Fibroblast of skin of abdomen (primary cell): ENCODE measurements at regions not wholly inside any gene's neighbourhood (a gene's known extent, or its start where the extent isn't known, plus 50 kb on each side); places are given as distances from the start of the nearest gene placed in this dataset.
"Not testable (repeated sequence)": the region's sequence is repeated elsewhere in the genome, so short reads cannot be mapped to it uniquely, and the experiment has no call there.

Source experiments
- DNase-seq: peaks from one replicate; pipeline ENCODE4 v3.0.0-alpha.2; 2013

- no peak for DNase-seq
These were observed 591.4 kb upstream of the CDH11 start for GRCh38 chr16:65713181-65713808.

GRCh38 chr16:65710107-65710506, 588.2 kb upstream of the CDH11 start:
- DNase-seq: no peak

DNA sequence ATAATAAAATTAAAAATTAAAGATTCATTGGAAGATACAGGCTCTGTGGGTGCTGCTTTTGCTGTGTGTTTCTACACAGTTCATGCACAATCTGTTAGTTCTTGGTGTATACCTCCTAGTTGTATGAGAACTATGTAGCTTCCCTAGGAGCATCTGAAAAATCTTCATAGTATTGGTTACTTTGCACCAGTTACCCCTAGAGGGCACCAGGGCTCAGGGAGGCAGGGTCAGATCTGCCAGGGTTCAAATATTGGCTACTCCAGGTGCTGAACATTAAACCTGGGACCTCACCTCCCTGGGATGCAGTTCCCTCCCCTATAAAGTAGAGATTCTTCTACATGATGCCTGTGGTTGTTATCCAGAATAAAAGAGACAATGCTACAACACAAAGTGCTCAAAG, 583.0 kb upstream of the CDH11 start:
- DNase-seq: no peak

DNA sequence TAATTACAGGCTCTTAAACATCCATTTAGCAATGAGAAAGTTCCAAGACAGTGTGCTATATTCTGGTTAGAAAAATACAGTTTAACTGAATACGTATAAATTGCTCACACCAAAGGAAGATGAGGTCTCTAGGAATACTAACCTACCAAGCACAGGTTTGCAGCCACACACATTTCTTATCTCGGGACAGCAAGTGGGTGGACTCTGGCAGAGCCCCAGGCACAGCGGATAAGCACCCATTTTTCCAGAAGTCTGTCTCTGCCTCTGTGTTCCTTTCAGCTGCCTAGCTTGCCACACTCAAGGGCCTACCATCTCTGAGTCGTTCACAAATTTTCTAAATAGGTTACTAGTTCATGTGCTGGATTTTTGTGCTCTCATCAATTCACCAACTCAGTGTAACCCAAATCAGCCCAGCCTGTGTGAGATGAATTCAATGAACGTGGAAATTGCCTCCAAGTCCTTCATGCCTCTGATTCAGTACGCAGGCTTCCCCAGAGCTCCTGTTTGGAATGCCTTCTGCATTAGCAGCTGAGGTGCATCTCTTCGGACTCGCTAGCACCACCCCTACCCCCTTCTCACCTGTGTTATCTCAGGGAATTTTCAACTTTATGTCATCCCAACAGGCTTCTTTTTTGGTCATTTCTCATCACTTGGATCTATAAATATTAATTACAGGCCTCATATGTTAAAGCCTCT, 581.0 kb upstream of the CDH11 start:
- no peak for DNase-seq

- peak; percentile 37 for DNase-seq
These were observed 578.7 kb upstream of the CDH11 start for GRCh38 chr16:65700596-65700995.

DNA sequence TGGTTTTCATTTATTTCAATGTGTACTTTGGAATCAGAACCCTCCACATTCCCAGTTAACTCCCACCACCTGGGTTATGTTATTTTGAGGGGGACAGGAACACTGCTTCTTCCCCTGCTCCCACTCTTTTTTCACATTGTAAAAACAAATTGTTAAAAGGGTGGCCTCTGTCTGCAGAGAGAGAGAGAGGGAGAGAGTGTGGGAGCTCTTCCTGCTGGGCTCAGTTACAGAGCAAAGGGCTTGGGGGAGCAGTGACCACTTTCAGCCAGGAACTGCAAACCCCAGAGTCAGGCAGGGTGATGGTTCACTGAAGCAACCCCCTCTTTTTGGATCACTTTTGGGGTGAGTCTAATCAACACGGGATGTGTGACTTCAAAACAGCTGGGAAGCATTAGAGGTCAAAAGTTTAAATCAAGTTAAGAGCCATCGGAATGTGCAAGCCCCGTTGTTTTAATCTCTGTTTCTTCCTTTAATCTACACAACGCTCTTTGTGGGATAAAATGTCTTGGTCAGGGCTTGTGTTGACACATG, 577.0 kb upstream of the CDH11 start:
- DNase-seq: peak; percentile 70

- DNase-seq: no peak
These were observed 575.7 kb upstream of the CDH11 start for GRCh38 chr16:65697521-65697920.

GRCh38 chr16:65697065-65697464, 575.2 kb upstream of the CDH11 start:
- DNase-seq: peak; percentile 40

DNA sequence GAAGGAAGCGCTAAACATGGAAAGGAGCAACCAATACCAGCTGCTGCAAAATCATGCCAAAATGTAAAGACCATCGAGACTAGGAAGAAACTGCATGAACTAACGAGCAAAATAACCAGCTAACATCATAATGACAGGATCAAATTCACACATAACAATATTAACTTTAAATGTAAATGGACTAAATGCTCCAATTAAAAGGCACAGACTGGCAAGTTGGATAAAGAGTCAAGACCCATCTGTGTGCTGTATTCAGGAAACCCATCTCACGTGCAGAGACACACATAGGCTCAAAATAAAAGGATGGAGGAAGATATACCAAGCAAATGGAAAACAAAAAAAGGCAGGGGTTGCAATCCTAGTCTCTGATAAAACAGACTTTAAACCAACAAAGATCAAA, 570.0 kb upstream of the CDH11 start:
- not testable (repeated sequence) for DNase-seq

DNA sequence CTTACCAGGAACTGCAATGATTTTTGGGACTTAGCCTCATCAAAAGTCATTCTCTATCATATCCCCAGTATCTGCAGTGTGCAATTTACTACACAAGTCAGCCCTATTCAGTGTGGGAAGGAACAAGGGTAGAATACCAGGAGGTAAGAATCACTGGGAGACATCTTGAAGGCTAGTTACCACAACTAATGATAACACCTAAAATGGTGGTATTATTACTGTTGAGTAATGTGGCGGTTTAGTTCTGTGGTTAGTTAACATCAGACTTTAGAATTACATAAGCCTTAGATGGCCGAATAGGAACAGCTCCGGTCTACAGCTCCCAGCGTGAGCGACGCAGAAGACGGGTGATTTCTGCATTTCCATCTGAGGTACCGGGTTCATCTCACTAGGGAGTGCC, 567.9 kb upstream of the CDH11 start:
- DNase-seq: no peak

DNA sequence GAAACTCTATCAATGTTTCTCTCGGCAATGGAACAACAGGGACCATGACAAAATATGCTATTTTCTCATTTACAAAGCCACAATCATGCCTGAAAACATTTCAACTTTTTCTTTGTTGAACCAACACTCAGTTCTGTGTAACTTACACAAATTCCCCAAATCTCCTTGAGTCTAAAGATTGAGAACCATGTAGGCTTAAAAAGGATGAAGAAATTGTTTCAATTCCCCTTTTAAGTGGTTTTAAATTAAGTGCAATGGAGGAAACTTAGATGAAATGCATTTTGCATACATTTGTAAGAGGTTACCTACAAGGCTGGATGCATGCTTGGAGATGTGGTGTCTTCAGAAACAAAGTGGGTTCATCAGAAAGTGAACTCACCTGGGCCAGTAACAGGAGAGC, 566.4 kb upstream of the CDH11 start:
- DNase-seq: no peak

- no peak for DNase-seq
These were observed 562.4 kb upstream of the CDH11 start for GRCh38 chr16:65684230-65684629.

GRCh38 chr16:65681406-65681805, 559.5 kb upstream of the CDH11 start:
- peak; percentile 35 for DNase-seq

DNA sequence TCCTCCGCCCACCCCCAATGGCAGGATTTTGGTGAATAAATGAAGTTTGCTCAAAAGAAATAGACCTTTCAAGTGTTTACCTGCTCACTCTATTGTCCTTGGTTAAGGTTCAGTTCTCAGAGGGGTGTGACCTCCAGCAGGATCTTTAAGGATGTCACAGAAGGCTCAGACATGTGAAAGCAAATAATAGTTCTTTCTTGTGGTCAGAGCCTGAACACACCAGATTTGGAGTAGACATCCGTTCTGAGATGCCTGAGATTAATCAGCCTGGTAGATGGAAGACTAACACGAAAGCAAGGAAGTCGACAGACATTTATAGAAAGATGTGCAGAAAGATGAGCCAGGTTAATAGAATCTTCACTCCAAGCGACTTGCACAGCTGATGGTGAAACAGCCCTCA, 557.9 kb upstream of the CDH11 start:
- no peak for DNase-seq

DNA sequence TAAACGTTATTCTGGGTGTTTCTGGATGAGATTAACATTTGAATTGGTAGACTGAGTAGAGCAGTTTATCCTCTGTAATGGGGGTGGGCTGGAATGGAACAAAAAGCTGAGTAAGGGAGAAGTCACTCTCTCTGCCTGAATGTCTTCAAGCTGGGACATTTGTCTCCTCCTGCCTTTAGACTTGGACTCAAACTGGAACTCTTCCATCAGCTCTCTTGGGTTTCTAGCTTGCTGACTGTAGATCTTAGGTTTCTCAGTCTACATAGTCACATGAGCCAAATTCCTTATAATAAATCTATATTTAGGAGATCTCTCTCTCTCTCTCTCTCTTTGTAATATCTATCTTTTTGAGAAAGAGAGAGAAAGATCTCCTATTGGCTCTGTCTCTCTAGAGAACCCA, 553.3 kb upstream of the CDH11 start:
- no peak for DNase-seq

GRCh38 chr16:65672960-65673359, 551.1 kb upstream of the CDH11 start:
- peak; percentile 60 for DNase-seq

DNA sequence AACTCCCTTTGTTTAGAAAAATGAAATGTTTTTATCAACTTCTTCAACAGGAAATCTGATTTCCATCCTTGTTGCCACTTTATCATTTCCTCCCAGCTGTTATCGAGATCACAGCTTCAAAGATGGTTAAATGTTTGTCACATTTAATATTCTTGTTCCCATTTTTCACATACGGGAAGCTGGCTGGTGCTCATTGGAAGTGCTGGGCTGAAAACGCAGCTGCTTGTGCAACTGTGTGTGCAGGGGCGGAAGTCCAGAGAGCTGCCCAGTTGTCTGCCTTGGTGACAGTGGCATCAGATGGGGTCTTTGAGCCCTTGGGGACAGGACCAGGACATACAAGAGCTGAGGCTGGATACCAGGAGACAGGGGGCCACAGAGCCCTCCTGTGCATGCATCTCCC, 549.2 kb upstream of the CDH11 start:
- no peak for DNase-seq

GRCh38 chr16:65668064-65668595, 546.3 kb upstream of the CDH11 start:
- DNase-seq: no peak

DNA sequence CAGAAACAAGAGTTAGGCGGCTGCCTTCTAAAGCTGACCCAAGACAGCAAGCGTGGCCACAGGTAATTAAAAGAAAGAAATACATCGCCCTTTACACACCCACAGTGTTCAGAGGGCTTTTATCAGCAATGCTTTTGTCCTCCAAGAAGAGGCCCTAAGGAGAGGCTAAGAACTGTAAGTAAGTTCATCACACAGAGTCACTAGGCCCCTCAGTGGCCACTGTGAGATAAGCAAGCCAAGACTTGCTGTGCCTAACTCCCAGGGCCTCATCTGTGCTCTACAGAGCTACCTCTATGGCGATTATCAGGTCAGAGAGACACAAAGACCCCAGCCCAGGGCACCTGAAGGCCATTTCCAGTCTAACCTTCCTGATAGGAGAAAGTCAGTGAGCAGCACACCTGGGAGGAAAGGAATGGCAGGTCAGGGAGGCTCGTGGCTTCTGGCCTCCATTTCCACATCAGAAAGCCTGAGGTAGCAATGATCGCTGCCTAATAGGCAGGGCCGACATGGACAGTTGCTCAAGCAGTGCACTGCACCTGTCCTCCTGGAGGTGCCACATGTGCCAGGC, 545.2 kb upstream of the CDH11 start:
- peak; percentile 61 for DNase-seq

GRCh38 chr16:65666132-65666941, 544.5 kb upstream of the CDH11 start:
- no peak for DNase-seq

DNA sequence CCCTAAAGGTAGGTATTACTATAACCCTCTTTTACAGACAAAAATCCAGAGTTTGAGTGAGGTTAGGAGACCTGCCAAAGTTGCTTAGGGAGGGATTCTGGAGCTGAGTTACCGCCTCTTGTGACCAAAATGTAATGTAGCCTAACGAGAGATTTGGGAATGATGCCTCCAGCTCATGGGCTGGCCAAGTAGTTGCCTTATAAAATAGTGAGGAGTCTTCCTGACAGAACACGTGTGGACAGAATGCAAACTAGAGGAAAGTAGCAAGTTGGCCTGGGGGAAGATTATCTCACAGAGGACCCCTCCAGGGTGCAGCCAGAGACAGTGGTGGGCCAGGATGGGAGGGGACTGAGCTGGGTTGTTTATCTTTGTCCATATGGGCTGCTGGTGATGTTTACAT, 543.7 kb upstream of the CDH11 start:
- no peak for DNase-seq

DNA sequence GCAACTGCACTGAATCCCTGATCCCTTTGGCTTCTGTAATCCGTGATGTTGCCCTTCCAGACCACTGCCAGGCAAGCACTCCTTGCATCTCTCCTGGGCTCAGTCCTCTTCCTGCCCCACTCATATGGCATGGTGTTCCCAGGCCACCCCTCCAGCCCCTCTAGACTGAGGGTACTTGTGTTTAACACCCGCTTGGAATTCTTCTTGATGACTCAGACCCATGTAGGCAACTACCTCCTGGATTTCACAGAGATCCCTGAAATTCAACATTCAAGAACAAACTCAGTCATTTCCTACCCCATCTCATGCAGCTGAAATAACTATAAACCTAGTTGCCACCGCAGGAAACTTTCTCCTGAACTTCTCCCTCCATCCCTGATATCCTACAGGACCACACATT, 541.9 kb upstream of the CDH11 start:
- peak; percentile 42 for DNase-seq

- DNase-seq: no peak
These were observed 540.4 kb upstream of the CDH11 start for GRCh38 chr16:65662256-65662655.
